Cardiac fibroblast (primary cell): ENCODE measurements at regions not wholly inside any gene's neighbourhood (a gene's known extent, or its start where the extent isn't known, plus 50 kb on each side); places are given as distances from the start of the nearest gene placed in this dataset.

Experiments
- DNase-seq, 2 donors: peaks; one replicate each; pipeline versions ENCODE4 v3.0.0 to v3.0.0-alpha.2; 2010; ENCODE audit warnings: low read depth in 2 of 2
- H3K4me3 ChIP-seq, 2 donors: replicated peaks in 1 of 2; 1 replicate in 1 of 2; 2 replicates in 1 of 2; pipeline ENCODE4 v1.5.1; 2011; ENCODE audit warnings: low read depth in 2 of 2, low read length in 2 of 2, mild to moderate bottlenecking in 2 of 2, moderate library complexity in 1 of 2
- TF ChIP-seq, protein P1 (sequence below): IDR thresholded peaks from one replicate; pipeline ENCODE4 v1.5.1; 2011; ENCODE audit warnings: low read depth, mild to moderate bottlenecking, low read length, inconsistent platforms

DNA sequence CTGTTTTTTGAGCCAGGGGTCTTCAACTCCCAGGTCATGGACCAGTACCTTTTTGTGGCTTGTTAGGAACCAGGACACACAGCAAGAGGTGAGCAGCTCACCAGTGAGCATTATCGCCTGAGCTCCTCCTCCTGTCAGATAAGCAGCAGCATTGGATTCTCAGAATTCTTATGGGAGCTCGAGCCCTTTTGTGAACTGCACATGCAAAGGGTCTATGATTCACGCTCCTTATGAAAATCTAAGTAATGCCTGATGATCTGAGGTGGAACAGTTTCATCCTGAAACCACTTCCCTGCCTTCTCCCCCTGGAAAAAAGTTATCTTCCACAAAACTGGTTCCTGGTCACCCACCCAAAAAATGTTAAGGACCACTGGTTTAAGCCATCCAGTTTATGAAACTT is 1047.6 kb downstream of the OTOL1 start:
- TF ChIP-seq, protein P1, sequence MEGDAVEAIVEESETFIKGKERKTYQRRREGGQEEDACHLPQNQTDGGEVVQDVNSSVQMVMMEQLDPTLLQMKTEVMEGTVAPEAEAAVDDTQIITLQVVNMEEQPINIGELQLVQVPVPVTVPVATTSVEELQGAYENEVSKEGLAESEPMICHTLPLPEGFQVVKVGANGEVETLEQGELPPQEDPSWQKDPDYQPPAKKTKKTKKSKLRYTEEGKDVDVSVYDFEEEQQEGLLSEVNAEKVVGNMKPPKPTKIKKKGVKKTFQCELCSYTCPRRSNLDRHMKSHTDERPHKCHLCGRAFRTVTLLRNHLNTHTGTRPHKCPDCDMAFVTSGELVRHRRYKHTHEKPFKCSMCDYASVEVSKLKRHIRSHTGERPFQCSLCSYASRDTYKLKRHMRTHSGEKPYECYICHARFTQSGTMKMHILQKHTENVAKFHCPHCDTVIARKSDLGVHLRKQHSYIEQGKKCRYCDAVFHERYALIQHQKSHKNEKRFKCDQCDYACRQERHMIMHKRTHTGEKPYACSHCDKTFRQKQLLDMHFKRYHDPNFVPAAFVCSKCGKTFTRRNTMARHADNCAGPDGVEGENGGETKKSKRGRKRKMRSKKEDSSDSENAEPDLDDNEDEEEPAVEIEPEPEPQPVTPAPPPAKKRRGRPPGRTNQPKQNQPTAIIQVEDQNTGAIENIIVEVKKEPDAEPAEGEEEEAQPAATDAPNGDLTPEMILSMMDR: no peak
- no peak for DNase-seq
- H3K4me3 ChIP-seq: no peak overlapping the region

DNA sequence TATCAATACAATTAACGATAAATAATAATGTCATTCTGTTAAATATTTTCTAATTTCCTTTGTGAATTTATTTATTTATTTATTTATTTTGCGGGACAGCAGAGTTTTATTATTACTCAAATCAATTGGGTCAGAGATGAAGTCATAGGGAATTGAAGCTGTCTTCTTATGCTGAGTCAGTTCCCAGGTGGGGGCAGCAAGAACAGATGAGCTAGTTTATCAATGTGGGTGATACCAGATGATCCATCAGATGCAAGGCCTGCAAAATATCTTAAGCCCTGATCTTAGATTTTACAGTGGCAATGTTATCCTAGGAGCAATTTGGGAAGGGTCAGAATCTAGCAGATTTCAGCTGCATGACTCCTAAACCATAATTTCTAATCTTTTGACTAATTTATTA is 1050.3 kb downstream of the OTOL1 start:
- H3K4me3 ChIP-seq: no peak overlapping the region
- TF ChIP-seq, protein P1: no peak
- no peak for DNase-seq

DNA sequence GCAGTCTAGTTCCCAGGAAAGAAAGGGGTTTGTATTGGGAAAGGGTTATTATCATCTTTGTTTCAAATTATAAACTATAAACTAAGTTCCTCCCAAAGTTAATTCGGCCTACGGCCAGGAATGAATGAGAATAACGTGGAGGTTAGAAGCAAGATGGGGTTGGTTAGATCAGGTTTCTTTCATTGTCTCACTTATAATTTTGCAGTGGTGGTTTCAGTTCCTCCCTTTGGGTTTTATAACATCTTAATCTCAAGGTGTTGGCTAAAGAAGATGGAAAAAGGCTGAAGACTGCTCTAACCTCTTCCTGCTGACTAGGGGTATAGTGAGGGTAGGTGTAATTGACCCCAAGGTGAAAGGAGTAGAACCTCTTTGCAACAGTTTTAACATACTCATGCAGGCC is 1050.7 kb downstream of the OTOL1 start:
- no peak overlapping the region for H3K4me3 ChIP-seq
- no peak for DNase-seq

DNA sequence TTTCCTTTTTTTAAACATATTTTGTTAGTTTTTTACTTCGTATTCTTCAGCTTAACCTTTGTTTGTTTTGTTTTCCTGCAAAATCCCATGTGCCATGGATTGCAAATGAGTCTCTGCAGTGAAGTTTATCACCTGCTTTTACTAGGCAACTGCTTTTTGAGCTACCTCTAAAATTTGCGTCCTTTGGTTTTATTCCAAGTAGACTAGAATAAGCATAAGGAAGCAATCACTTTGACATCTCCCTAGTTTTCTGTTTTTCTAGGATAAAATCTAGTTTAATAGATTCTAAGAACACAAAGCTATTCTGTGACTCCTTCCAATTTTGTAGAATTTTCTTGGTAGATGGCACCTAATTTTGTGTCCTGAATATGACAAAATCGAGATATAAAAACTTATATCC is 1059.2 kb downstream of the OTOL1 start:
- DNase-seq: no peak
- TF ChIP-seq, protein P1: no peak
- H3K4me3 ChIP-seq: no peak overlapping the region

More for the DNA sequence above, 1050.7 kb downstream of the OTOL1 start:
- TF ChIP-seq, protein P1: no peak

DNA sequence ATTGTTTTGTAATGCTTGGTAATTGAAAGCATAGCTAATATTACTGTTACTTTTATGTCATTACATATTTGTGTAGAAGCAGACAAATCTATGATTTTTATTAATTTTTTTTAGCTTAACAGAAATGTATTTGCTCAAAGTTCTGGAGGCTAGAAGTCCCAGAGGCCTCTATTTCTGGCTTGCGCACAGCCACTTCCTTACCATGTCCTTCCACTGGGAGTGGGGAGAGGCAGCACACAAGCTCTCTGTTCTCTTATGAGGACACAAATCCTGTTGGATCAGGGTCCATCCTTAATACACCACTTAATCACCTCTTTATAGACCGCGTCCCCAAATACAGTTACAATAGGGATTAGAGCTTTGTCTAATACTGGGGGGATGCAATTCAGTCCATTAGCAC is 1061.4 kb downstream of the OTOL1 start:
- TF ChIP-seq, protein P1: no peak
- H3K4me3 ChIP-seq: no peak overlapping the region
- no peak for DNase-seq

DNA sequence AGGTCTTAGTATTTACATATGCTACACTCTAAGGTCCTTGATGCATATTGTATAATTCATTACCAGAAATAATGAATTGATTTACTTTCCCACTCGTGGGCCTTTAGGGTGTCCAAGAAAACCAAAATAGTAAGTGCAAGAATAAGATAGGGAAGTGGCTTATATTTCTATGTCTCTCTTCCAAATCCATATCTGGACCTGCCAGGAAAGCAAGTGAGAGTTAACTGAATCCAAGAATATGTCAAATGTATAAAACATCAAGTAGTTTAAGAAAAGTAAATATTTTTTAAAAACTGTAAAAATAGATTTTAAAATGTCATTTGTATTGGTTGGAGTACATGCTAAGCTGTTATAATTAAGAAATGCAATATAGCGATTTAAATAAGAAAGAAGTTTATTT is 1072.1 kb downstream of the OTOL1 start:
- no peak overlapping the region for H3K4me3 ChIP-seq
- DNase-seq: no peak
- TF ChIP-seq, protein P1: no peak

DNA sequence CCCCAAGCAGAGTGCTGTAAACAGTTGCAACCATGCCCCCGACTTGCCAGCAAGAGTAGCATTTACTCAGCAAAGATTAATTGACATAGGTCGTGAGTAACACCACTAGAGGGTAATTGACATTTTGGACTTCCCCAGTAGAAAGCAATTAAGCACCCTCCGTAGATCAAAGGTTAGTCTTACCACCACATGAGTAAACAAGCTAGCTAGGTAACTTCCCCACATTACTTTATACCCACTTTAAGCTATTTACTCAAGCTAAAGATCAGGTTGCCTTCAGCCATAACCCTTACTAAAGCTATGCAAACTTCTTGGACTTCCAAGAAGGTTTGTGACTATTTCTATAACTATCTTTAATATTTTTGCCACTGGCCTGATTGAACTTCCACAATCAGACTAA is 1072.7 kb downstream of the OTOL1 start:
- DNase-seq: no peak
- TF ChIP-seq, protein P1: no peak

More for the DNA sequence above, 1072.7 kb downstream of the OTOL1 start:
- no peak overlapping the region for H3K4me3 ChIP-seq
